ENCODE measurements at regions not wholly inside any gene's neighbourhood (a gene's known extent, or its start where the extent isn't known, plus 50 kb on each side); places are given as distances from the start of the nearest gene placed in this dataset.
"Not testable (repeated sequence)": the region's sequence is repeated elsewhere in the genome, so short reads cannot be mapped to it uniquely, and the experiment has no call there.

- no peaks in the 10 kb centered on the region for H3K36me3 ChIP-seq
- H3K36me3 Mint-ChIP-seq: no peaks in the 10 kb centered on the region
Measured at GRCh38 chr6:93842178-93842577, 422.8 kb upstream of the EPHA7 start.

GRCh38 chr6:93835451-93836145 lies 416.2 kb upstream of the EPHA7 start:
- H2AFZ ChIP-seq (replicated peaks): peak overlapping the region; percentile 14
- not testable (repeated sequence) for H3F3A ChIP-seq (ENCODE audit: low read depth); H3K9ac ChIP-seq; H3K36me3 ChIP-seq; H3K9me3 ChIP-seq (ENCODE audit: low read depth); H3K27ac ChIP-seq; H3K27me3 Mint-ChIP-seq (ENCODE audit: insufficient read depth, low read depth); H3K27ac Mint-ChIP-seq; H3K4me1 Mint-ChIP-seq; H3K36me3 Mint-ChIP-seq; H3K4me3 Mint-ChIP-seq; H4K20me1 ChIP-seq (ENCODE audit: low read depth); H3K27me3 ChIP-seq; DNase-seq (ENCODE audit: low spot score)
- peak overlapping the region; percentile 23 for H3K4me2 ChIP-seq
- peaks cover 22% of the 10 kb centered on the region for H3K9me3 Mint-ChIP-seq
- H3K4me3 ChIP-seq: peak overlapping the region; percentile 33
- H3K79me2 ChIP-seq (ENCODE audit: low read depth): peaks cover 40% of the 10 kb centered on the region
- H3K4me1 ChIP-seq: peaks cover 21% of the 10 kb centered on the region

More at GRCh38 chr6:93842178-93842577, 422.8 kb upstream of the EPHA7 start:
- no peak overlapping the region for H2AFZ ChIP-seq (replicated peaks)
- H3K27ac ChIP-seq: no peak overlapping the region
- no peak for DNase-seq (ENCODE audit: low spot score)
- H3F3A ChIP-seq (ENCODE audit: low read depth): no peaks in the 10 kb centered on the region
- no peaks in the 10 kb centered on the region for H3K9me3 ChIP-seq (ENCODE audit: low read depth)
- Mint-ChIP-seq H3K4me3 (no peak overlapping the region), H3K4me1 (peaks cover 5% of the 10 kb centered on the region), H3K27ac (no peak overlapping the region), H3K9me3 (peaks cover 6% of the 10 kb centered on the region), H3K27me3 (ENCODE audit: insufficient read depth, low read depth) (no peaks in the 10 kb centered on the region)
- H3K4me3 ChIP-seq: no peak overlapping the region
- no peak overlapping the region for H3K9ac ChIP-seq
- H3K27me3 ChIP-seq: no peaks in the 10 kb centered on the region
- no peaks in the 10 kb centered on the region for H3K4me1 ChIP-seq
- peaks cover 2% of the 10 kb centered on the region for H3K79me2 ChIP-seq (ENCODE audit: low read depth)
- H4K20me1 ChIP-seq (ENCODE audit: low read depth): no peaks in the 10 kb centered on the region
- no peak overlapping the region for H3K4me2 ChIP-seq
- TF ChIP-seq EZH2phosphoT487 (IDR thresholded peaks at IDR 0.05) (no peak), CTCF (IDR thresholded peaks at IDR 0.05) (no peak), EZH2 (IDR thresholded peaks at IDR 0.05) (no peak)

- Histone ChIP-seq H3K4me2 (peak overlapping the region; percentile 82), H3K4me1 (peaks cover 21% of the 10 kb centered on the region), H2AFZ (replicated peaks) (peak overlapping the region; percentile 94), H3K4me3 (peak overlapping the region; percentile 33), H3K79me2 (ENCODE audit: low read depth) (peaks cover 40% of the 10 kb centered on the region)
- not testable (repeated sequence) for H3K4me1 Mint-ChIP-seq; H3K36me3 Mint-ChIP-seq; H4K20me1 ChIP-seq (ENCODE audit: low read depth); H3K4me3 Mint-ChIP-seq; H3K27me3 ChIP-seq; H3F3A ChIP-seq (ENCODE audit: low read depth); H3K27me3 Mint-ChIP-seq (ENCODE audit: insufficient read depth, low read depth); H3K36me3 ChIP-seq; H3K9ac ChIP-seq; H3K27ac ChIP-seq; H3K9me3 ChIP-seq (ENCODE audit: low read depth); H3K27ac Mint-ChIP-seq; DNase-seq (ENCODE audit: low spot score)
- H3K9me3 Mint-ChIP-seq: peaks cover 22% of the 10 kb centered on the region
Measured at GRCh38 chr6:93835026-93835425, 415.7 kb upstream of the EPHA7 start.

- Histone ChIP-seq H2AFZ (replicated peaks) (peak overlapping the region; percentile 23), H3K79me2 (ENCODE audit: low read depth) (peaks cover 40% of the 10 kb centered on the region), H3K4me1 (peaks cover 38% of the 10 kb centered on the region), H3K4me2 (peak overlapping the region; percentile 82), H3K4me3 (peak overlapping the region; percentile 33)
- peaks cover 23% of the 10 kb centered on the region for H3K9me3 Mint-ChIP-seq
- H4K20me1 ChIP-seq (ENCODE audit: low read depth); H3K27me3 ChIP-seq; H3K4me3 Mint-ChIP-seq; H3K4me1 Mint-ChIP-seq; H3K27ac ChIP-seq; H3K9ac ChIP-seq; H3F3A ChIP-seq (ENCODE audit: low read depth); H3K9me3 ChIP-seq (ENCODE audit: low read depth); H3K27me3 Mint-ChIP-seq (ENCODE audit: insufficient read depth, low read depth); H3K27ac Mint-ChIP-seq; H3K36me3 ChIP-seq; H3K36me3 Mint-ChIP-seq: not testable (repeated sequence)
- DNase-seq (ENCODE audit: low spot score): peak; percentile 29
Measured at GRCh38 chr6:93833326-93833725, 414.0 kb upstream of the EPHA7 start.

- not testable (repeated sequence) for H3K36me3 Mint-ChIP-seq; H3K9me3 Mint-ChIP-seq; DNase-seq (ENCODE audit: low spot score); H3K27ac Mint-ChIP-seq; H4K20me1 ChIP-seq (ENCODE audit: low read depth); H3K9ac ChIP-seq; H3K4me3 Mint-ChIP-seq; H3F3A ChIP-seq (ENCODE audit: low read depth); H3K27ac ChIP-seq; H3K27me3 ChIP-seq; H3K4me3 ChIP-seq; H3K4me1 Mint-ChIP-seq; H3K4me2 ChIP-seq; H2AFZ ChIP-seq (replicated peaks); H3K9me3 ChIP-seq (ENCODE audit: low read depth); H3K27me3 Mint-ChIP-seq (ENCODE audit: insufficient read depth, low read depth)
- Histone ChIP-seq H3K36me3 (peaks cover 10% of the 10 kb centered on the region), H3K79me2 (ENCODE audit: low read depth) (peaks cover 14% of the 10 kb centered on the region), H3K4me1 (peaks cover 34% of the 10 kb centered on the region)
Measured at GRCh38 chr6:93829757-93830156, 410.4 kb upstream of the EPHA7 start.

Data from neural progenitor cell (in vitro differentiated cells).